G401 (cell line): ENCODE measurements at regions not wholly inside any gene's neighbourhood (a gene's known extent, or its start where the extent isn't known, plus 50 kb on each side); places are given as distances from the start of the nearest gene placed in this dataset.

Experiments used
- DNase-seq: peaks from one replicate; pipeline ENCODE4 v3.0.0-alpha.2; 2015; ENCODE audit warnings: low spot score
- in situ Hi-C: cut with HindIII; loops from 2 replicates; pipeline ENCODE4 v1.10.0; 2016; ENCODE audit warnings: low sequenced_read_pairs, mixed read lengths

- in situ Hi-C loops = no loop called here
- no peak for DNase-seq
These were observed 50.1 kb upstream of the HDGFL1 start for GRCh38 chr6:22519237-22519636.
